ENCODE measurements at regions not wholly inside any gene's neighbourhood (a gene's known extent, or its start where the extent isn't known, plus 50 kb on each side); places are given as distances from the start of the nearest gene placed in this dataset.
A peak's percentile ranks its signal among the peaks of the same experiment; 100 is the strongest.

DNA sequence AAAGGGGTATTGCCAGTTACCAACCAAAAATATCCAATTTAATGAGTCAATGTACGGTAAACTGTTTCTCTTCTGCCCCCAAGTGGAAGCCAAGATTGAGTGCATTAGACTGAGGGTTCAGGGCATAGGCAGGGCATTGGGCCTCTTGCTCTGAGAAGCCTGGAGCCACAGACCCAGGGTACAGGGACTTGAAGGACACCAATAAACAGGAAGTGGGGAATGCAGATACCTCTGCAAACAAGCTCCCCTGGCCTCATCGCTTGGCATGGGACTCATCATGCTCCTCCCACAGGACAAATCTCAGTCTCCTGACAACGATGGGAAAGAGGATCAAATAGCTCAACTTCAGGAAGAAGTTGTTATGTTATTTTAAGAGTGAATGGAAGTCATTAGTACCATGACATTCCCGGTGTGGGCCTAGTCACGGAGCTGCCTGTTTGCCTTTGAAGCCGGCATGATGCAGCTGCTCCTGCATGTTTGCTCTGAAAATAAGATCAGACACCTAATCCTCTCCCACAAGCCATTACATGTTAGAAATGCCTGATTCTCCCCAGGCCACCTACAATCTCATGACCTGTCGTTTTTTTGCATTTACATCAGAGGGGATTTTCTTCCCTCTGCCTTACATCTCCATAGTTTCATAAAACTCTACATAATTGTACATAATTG, 224.2 kb downstream of the RCHY1 start:
- Histone ChIP-seq H3K79me2 (ENCODE audit: insufficient read depth, low read length) (no peaks in the 10 kb centered on the region), H2AFZ (ENCODE audit: low read length) (no peak overlapping the region), H3K4me2 (ENCODE audit: low read depth, low read length) (no peak overlapping the region), H3K27me3 (ENCODE audit: control insufficient read depth in 1 of 2, insufficient read depth in 2 of 2, low read length in 2 of 2) (no peaks in the 10 kb centered on the region), H3K27ac (ENCODE audit: extremely low read length, insufficient read depth, low read length) (no peak overlapping the region), H3K4me1 (ENCODE audit: insufficient read depth, low read length) (no peaks in the 10 kb centered on the region), H3K9me3 (ENCODE audit: low read length) (no peaks in the 10 kb centered on the region), H4K20me1 (ENCODE audit: insufficient read depth, low read length) (no peaks in the 10 kb centered on the region), H3K9ac (ENCODE audit: insufficient read depth, low read depth, low read length) (no peak overlapping the region), H3K4me3 (replicated peaks in 1 of 3; ENCODE audit: insufficient read depth in 1 of 3, low read depth in 2 of 3, low read length in 3 of 3) (no peak overlapping the region), H3K36me3 (replicated peaks in 1 of 2; ENCODE audit: control insufficient read depth in 1 of 2, insufficient read depth in 2 of 2, low read length in 2 of 2) (no peaks in the 10 kb centered on the region)
- intact Hi-C loops (cut with micrococcal nuclease; ENCODE audit: unreplicated experiment) (loop anchor here (1.0 to 5.0 kb wide), 2 partner anchors 358 to 416 kb away; partner anchors contain the start of gene PARM1), in situ Hi-C loops (cut with HindIII; ENCODE audit: extremely low pct_ligation_motif_present, low pct_unique_long_range_greater_than_20kb) (loop anchor here (5.0 kb wide), 1 partner anchor 418 kb away; no protein-coding TSS in a partner anchor)
- TF ChIP-seq ZNF740 (CRISPR knock-in tag; IDR thresholded peaks at IDR 0.05) (no peak), MXD3 (CRISPR knock-in tag; IDR thresholded peaks at IDR 0.05) (no peak), SMC3 (IDR thresholded peaks at IDR 0.05; ENCODE audit: low read length) (peak; percentile 16; the same call in 1 of the 2 replicates), STAG1 (CRISPR knock-in tag; IDR thresholded peaks at IDR 0.05) (peak; percentile 74)
- TF ChIP-seq, protein P1, sequence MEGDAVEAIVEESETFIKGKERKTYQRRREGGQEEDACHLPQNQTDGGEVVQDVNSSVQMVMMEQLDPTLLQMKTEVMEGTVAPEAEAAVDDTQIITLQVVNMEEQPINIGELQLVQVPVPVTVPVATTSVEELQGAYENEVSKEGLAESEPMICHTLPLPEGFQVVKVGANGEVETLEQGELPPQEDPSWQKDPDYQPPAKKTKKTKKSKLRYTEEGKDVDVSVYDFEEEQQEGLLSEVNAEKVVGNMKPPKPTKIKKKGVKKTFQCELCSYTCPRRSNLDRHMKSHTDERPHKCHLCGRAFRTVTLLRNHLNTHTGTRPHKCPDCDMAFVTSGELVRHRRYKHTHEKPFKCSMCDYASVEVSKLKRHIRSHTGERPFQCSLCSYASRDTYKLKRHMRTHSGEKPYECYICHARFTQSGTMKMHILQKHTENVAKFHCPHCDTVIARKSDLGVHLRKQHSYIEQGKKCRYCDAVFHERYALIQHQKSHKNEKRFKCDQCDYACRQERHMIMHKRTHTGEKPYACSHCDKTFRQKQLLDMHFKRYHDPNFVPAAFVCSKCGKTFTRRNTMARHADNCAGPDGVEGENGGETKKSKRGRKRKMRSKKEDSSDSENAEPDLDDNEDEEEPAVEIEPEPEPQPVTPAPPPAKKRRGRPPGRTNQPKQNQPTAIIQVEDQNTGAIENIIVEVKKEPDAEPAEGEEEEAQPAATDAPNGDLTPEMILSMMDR (CRISPR knock-in tag; IDR thresholded peaks at IDR 0.05), result peak; percentile 47; the same call in 1 of the 2 replicates
- POLR2A ChIA-PET, result no interaction called here
- BruUV-seq (replicated peaks), result no TSS peak
- FAIRE-seq, result no peak
- peak; percentile 20 for DNase-seq (ENCODE audit: low spot score)
- ATAC-seq, result peak; percentile 77
- under 1% methylated on average over 7 of the region's 7 CpGs for WGBS (ENCODE audit: low lambda C conversion rate)
- CTCF ChIA-PET (ENCODE audit: low intra/inter-chr PET ratio, low total read pairs), result interaction anchor here (1.5 kb wide), 1 partner anchor 415 kb away, joined by 9 read pairs; no protein-coding TSS in a partner anchor
